LNCaP clone FGC (cell line): ENCODE measurements at regions not wholly inside any gene's neighbourhood (a gene's known extent, or its start where the extent isn't known, plus 50 kb on each side); places are given as distances from the start of the nearest gene placed in this dataset.

Experiments
- DNase-seq: peaks from one replicate; pipeline ENCODE4 v3.0.0-alpha.2; 2011; ENCODE audit warnings: low read depth
- H3K4me3 ChIP-seq: 2 replicates; pipeline ENCODE4 v1.5.1; 2011; ENCODE audit warnings: mild to moderate bottlenecking, low read depth, low read length, control low read depth
- TF ChIP-seq, protein P1 (sequence below): IDR thresholded peaks from 2 replicates; pipeline ENCODE4 v1.5.1; 2012; ENCODE audit warnings: mild to moderate bottlenecking; ENCODE audit not compliant: control insufficient read depth, insufficient read depth; ENCODE audit errors: extremely low read depth

DNA sequence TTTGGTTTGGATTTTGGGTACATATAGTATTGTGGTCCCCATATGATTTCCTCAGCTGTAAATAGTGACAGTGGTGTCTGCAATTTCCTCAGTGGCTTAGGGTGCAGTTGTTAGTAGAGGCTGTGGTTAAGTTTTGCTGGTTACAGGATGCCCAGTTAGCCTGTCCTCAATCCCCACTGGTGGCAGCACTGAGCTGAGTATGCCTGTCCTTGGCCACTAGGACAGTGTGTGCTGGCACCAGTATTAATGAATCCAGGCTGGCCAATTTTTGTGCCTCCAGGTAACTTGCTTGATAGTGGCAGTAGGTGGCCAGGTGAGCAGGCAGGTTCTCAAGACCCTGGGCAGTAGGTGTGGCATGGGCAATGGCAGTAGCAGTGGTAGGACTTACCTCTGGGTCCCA is 973.1 kb downstream of the TMEM182 start:
- DNase-seq = no peak

DNA sequence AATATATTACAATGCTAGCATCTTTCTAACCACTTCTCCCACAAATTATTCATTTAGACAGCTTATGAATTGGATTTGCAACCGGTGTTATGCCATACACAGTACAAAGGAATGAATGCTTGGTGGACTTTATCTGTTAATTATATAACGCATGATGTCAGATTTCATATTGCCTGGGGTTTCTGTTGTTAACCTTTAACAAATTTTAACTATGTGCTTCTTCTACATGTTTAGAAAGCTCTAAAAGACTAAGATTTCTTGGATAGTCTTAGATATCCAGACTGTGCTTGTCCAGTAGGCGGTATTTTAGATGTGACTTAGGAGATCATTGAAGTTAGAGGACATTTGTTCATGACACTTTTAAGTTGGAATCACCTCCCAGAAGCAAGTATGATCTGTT is 976.3 kb downstream of the TMEM182 start:
- TF ChIP-seq, protein P1, sequence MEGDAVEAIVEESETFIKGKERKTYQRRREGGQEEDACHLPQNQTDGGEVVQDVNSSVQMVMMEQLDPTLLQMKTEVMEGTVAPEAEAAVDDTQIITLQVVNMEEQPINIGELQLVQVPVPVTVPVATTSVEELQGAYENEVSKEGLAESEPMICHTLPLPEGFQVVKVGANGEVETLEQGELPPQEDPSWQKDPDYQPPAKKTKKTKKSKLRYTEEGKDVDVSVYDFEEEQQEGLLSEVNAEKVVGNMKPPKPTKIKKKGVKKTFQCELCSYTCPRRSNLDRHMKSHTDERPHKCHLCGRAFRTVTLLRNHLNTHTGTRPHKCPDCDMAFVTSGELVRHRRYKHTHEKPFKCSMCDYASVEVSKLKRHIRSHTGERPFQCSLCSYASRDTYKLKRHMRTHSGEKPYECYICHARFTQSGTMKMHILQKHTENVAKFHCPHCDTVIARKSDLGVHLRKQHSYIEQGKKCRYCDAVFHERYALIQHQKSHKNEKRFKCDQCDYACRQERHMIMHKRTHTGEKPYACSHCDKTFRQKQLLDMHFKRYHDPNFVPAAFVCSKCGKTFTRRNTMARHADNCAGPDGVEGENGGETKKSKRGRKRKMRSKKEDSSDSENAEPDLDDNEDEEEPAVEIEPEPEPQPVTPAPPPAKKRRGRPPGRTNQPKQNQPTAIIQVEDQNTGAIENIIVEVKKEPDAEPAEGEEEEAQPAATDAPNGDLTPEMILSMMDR = no peak
- no peak for DNase-seq
- H3K4me3 ChIP-seq = no peak overlapping the region

More for the DNA sequence above, 973.1 kb downstream of the TMEM182 start:
- no peak overlapping the region for H3K4me3 ChIP-seq
- TF ChIP-seq, protein P1 = no peak

DNA sequence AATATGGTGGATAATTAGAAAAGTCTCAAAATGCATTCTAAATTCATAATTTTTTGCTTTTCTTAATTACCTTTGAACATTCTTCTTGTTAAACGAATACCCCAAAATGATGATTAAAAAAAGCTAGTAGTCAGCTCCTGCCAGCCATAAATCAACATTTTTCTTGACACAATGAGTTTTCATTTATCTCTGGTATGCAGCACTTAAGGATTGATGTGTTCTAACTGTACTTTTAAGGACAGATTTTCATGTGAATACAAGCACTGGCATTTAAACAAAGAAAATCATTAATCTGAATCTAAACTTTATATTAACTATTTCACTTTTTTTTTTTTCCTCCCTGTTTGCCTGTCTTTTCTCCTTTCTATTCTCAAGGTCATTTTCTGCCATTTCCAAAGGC is 976.8 kb downstream of the TMEM182 start:
- H3K4me3 ChIP-seq = no peak overlapping the region
- TF ChIP-seq, protein P1 = no peak
- DNase-seq = no peak

DNA sequence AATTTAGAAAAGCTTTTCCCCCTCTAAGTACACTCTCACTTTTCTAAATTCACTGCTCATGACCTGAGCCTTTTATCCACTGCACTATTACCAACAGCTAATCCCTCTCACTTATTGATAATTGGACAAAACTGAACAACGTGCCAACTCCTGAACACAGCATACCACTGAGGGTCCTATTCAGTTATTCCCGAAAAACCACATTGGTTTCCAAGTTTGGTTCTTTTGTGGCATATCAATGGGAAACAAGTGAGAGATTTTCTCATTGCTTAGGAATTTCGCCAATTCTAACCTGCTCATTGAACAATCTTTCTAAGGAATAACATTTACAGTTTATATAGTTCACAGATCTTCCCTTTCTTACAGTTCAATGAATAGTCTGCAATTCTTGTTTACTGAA is 977.4 kb downstream of the TMEM182 start:
- TF ChIP-seq, protein P1 = no peak
- no peak for DNase-seq
- H3K4me3 ChIP-seq = no peak overlapping the region

DNA sequence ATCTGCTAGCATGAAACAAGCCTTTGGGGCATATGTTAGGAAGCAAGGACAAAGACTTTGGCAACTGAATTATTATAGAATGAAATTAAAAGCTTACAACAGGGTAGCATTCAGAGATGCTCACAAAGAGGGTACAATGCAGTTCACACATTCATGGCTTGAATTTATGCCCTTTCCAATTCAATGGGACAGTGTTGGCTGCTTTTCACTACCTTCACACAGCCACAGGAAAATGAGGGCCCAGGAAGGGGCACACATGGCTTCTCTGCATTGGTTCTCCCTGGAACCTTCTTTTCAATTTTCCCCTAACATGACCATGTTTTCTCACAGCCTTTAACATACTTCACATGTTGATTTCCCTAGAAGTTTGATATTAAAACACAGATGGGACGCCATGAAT is 978.1 kb downstream of the TMEM182 start:
- H3K4me3 ChIP-seq = no peak overlapping the region
- TF ChIP-seq, protein P1 = no peak
- no peak for DNase-seq

DNA sequence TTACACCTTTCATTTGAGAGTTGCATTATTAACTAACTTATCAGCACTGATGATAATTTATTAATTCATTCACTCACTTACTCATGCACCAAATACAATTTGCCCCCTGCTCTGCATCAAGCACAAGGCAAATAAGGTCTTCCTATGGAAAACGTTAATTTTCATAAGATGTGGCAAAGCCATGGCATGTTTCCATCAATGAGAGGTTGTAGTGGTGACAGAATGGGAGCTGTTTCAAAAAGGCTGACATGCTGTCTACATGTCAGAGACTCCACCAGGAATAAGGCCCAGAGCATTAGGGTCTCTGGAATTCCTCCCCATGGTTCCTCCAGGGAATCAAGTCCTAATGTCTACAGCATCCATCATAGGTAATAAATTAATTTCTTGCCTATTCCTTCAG is 978.8 kb downstream of the TMEM182 start:
- DNase-seq = no peak
- TF ChIP-seq, protein P1 = no peak
- no peak overlapping the region for H3K4me3 ChIP-seq

DNA sequence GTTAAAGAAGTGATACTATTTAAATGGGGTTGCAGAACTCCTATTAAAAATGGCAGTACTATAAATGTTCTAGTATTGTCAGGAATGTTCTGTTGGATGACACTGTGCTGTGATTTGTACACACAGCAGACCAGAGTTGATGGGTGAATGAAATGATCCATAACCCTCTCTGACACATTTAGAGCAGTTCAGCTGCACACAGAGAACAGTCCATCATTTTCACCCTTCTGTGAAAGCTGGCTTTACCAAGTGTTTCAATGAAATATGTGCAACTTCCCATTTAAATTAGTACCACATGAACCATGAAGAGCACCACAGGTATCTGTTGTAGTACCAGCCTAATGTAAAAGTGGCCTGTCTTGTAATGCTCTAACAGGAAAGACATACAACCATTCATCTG is 981.4 kb downstream of the TMEM182 start:
- TF ChIP-seq, protein P1 = no peak
- DNase-seq = no peak
- no peak overlapping the region for H3K4me3 ChIP-seq
